H9 (cell line): ENCODE measurements at regions not wholly inside any gene's neighbourhood (a gene's known extent, or its start where the extent isn't known, plus 50 kb on each side); places are given as distances from the start of the nearest gene placed in this dataset.

Source experiments
- DNase-seq: peaks from one replicate; pipeline ENCODE4 v3.0.0-alpha.2; 2017
- H2AFZ ChIP-seq: one replicate; pipeline ENCODE4 v1.6.1; 2013; ENCODE audit warnings: mild to moderate bottlenecking, low read length, control low read depth, moderate library complexity
- H2AK5ac ChIP-seq: 2 replicates; pipeline ENCODE4 v1.6.1; 2013; ENCODE audit warnings: low read length, control low read depth, mixed read lengths; ENCODE audit not compliant: insufficient read length
- H2BK120ac ChIP-seq: one replicate; pipeline ENCODE4 v1.6.1; 2013; ENCODE audit warnings: low read depth, mild to moderate bottlenecking, low read length, control low read depth, inconsistent platforms; ENCODE audit not compliant: poor library complexity, severe bottlenecking
- H2BK12ac ChIP-seq: 2 replicates; pipeline ENCODE4 v1.6.1; 2013; ENCODE audit warnings: low read length, control low read depth, mixed read lengths, low read depth; ENCODE audit not compliant: insufficient read length
- H2BK15ac ChIP-seq: 2 replicates; pipeline ENCODE4 v1.6.1; 2013; ENCODE audit warnings: low read depth, low read length, control low read depth
- H2BK20ac ChIP-seq: one replicate; pipeline ENCODE4 v1.6.1; 2013; ENCODE audit warnings: low read depth, mild to moderate bottlenecking, low read length, control low read depth, inconsistent platforms; ENCODE audit not compliant: poor library complexity, severe bottlenecking
- H2BK5ac ChIP-seq: 2 replicates; pipeline ENCODE4 v1.6.1; 2013; ENCODE audit warnings: low read length, control low read depth, mixed read lengths; ENCODE audit not compliant: insufficient read length
- H3K14ac ChIP-seq: 2 replicates; pipeline ENCODE4 v1.6.1; 2013; ENCODE audit warnings: low read length, control low read depth; ENCODE audit not compliant: insufficient read depth
- H3K18ac ChIP-seq: 2 replicates; pipeline ENCODE4 v1.6.1; 2013; ENCODE audit warnings: low read depth, mild to moderate bottlenecking, mixed read lengths, low read length, control low read depth; ENCODE audit not compliant: insufficient read length
- H3K23ac ChIP-seq: 2 replicates; pipeline ENCODE4 v1.6.1; 2013; ENCODE audit warnings: low read length, control low read depth, mixed read lengths, low read depth; ENCODE audit not compliant: insufficient read length
- H3K23me2 ChIP-seq: 2 replicates; pipeline ENCODE4 v1.6.1; 2013; ENCODE audit warnings: low read depth, mild to moderate bottlenecking, mixed read lengths, low read length, control low read depth; ENCODE audit not compliant: insufficient read length, poor library complexity, severe bottlenecking
- H3K27ac ChIP-seq: 2 replicates; pipeline ENCODE4 v1.5.1; 2013; ENCODE audit warnings: low read length, control low read depth, mixed read lengths, low read depth; ENCODE audit not compliant: insufficient read length
- H3K27me3 ChIP-seq: 2 replicates; pipeline ENCODE4 v1.6.1; 2013; ENCODE audit warnings: low read length, control low read depth, inconsistent platforms; ENCODE audit not compliant: insufficient read depth
- H3K4ac ChIP-seq: 2 replicates; pipeline ENCODE4 v1.6.1; 2013; ENCODE audit warnings: low read depth, mild to moderate bottlenecking, control low read depth, inconsistent platforms, low read length, moderate library complexity
- H3K4me1 ChIP-seq: 2 replicates; pipeline ENCODE4 v1.6.1; 2013; ENCODE audit warnings: low read length, control low read depth, inconsistent platforms; ENCODE audit not compliant: insufficient read depth
- H3K4me2 ChIP-seq: 2 replicates; pipeline ENCODE4 v1.6.1; 2013; ENCODE audit warnings: low read length, control low read depth, mixed read lengths; ENCODE audit not compliant: insufficient read length, insufficient read depth
- H3K56ac ChIP-seq: 2 replicates; pipeline ENCODE4 v1.6.1; 2013; ENCODE audit warnings: low read depth, mild to moderate bottlenecking, mixed read lengths, low read length, control low read depth; ENCODE audit not compliant: insufficient read length
- H3K79me1 ChIP-seq: 2 replicates; pipeline ENCODE4 v1.6.1; 2013; ENCODE audit warnings: low read depth, mild to moderate bottlenecking, moderate library complexity, low read length, control low read depth, inconsistent platforms; ENCODE audit not compliant: insufficient read depth, poor library complexity, severe bottlenecking
- H3K79me2 ChIP-seq: 2 replicates; pipeline ENCODE4 v1.6.1; 2013; ENCODE audit warnings: low read length, control low read depth, inconsistent platforms; ENCODE audit not compliant: insufficient read depth
- H3K9ac ChIP-seq: 2 replicates; pipeline ENCODE4 v1.6.1; 2013; ENCODE audit warnings: low read length, control low read depth, mixed read lengths; ENCODE audit not compliant: insufficient read length; ENCODE audit errors: extremely low read depth
- H3K9me3 ChIP-seq: one replicate; pipeline ENCODE4 v1.6.1; 2013; ENCODE audit warnings: low read depth, low read length, inconsistent platforms; ENCODE audit not compliant: control insufficient read depth
- H3T11ph ChIP-seq: one replicate; pipeline ENCODE4 v1.6.1; 2013; ENCODE audit warnings: mild to moderate bottlenecking, low read length, control low read depth, inconsistent platforms
- H4K20me1 ChIP-seq: one replicate; pipeline ENCODE4 v1.6.1; 2013; ENCODE audit not compliant: control insufficient read depth, insufficient read length, insufficient read depth
- H4K5ac ChIP-seq: 2 replicates; pipeline ENCODE4 v1.6.1; 2013; ENCODE audit warnings: low read depth, mild to moderate bottlenecking, mixed read lengths, low read length, control low read depth; ENCODE audit not compliant: insufficient read length
- H4K8ac ChIP-seq: replicated peaks from 2 replicates; pipeline ENCODE4 v1.6.1; 2013; ENCODE audit warnings: low read length, control low read depth, mixed read lengths, low read depth; ENCODE audit not compliant: insufficient read length
- H4K91ac ChIP-seq: 2 replicates; pipeline ENCODE4 v1.6.1; 2013; ENCODE audit warnings: low read depth, mild to moderate bottlenecking, moderate library complexity, mixed read lengths, low read length, control low read depth; ENCODE audit not compliant: insufficient read length
- H3K27ac Mint-ChIP-seq, 3 experiments: 2 replicates in 2 of 3; 3 replicates in 1 of 3; pipeline ENCODE4 v1.8.0; 2020 to 2021; ENCODE audit warnings: mixed read lengths in 3 of 3, mild to moderate bottlenecking in 1 of 3, moderate library complexity in 1 of 3
- H3K27me3 Mint-ChIP-seq: 2 replicates; pipeline ENCODE4 v1.8.0; 2021; ENCODE audit warnings: low read depth, mild to moderate bottlenecking, moderate library complexity, mixed read lengths
- H3K36me3 Mint-ChIP-seq, 3 experiments: 2 replicates in 2 of 3; 3 replicates in 1 of 3; pipeline ENCODE4 v1.8.0; 2020 to 2021; ENCODE audit warnings: low read depth in 3 of 3, mixed read lengths in 3 of 3; ENCODE audit not compliant: insufficient read depth in 1 of 3
- H3K4me1 Mint-ChIP-seq, 2 experiments: 2 replicates each; pipeline ENCODE4 v1.8.0; 2020; ENCODE audit warnings: mixed read lengths in 2 of 2
- H3K4me3 Mint-ChIP-seq, 2 experiments: 2 replicates in 1 of 2; 3 replicates in 1 of 2; pipeline ENCODE4 v1.8.0; 2020 to 2021; ENCODE audit warnings: mild to moderate bottlenecking in 2 of 2, mixed read lengths in 2 of 2, moderate library complexity in 1 of 2
- H3K9me3 Mint-ChIP-seq, 2 experiments: 2 replicates in 1 of 2; 3 replicates in 1 of 2; pipeline ENCODE4 v1.8.0; 2020; ENCODE audit warnings: mild to moderate bottlenecking in 2 of 2, mixed read lengths in 2 of 2, moderate library complexity in 1 of 2
- CTCF ChIP-seq: fragments of 200-600 bp; sonication (generic); conservative IDR thresholded peaks from 3 replicates; pipeline ENCODE4 v1.8.0; 2021; ENCODE audit warnings: antibody characterized with exemption, mild to moderate bottlenecking
- WGBS: extraction: QIAGEN DNeasy Blood & Tissue Kit; methylation state at CpG from one replicate; pipeline ENCODE4 v1.1.7; 2013; ENCODE audit warnings: missing lambda C conversion rate, low lambda C conversion rate, mixed read lengths; ENCODE audit not compliant: insufficient read length; ENCODE audit errors: extremely low coverage; 5-methylcytosine and 5-hydroxymethylcytosine counted together

- Mint-ChIP-seq H3K4me1 (peaks cover 41 to 52% of the 10 kb centered on the region in 2 experiments), H3K36me3 (no peaks in the 10 kb centered on the region), H3K27ac (no peak overlapping the region), H3K9me3 (no peaks in the 10 kb centered on the region), H3K27me3 (no peaks in the 10 kb centered on the region), H3K4me3 (no peak overlapping the region)
- Histone ChIP-seq H2BK120ac (no peak overlapping the region), H2AFZ (no peak overlapping the region), H3K4me2 (no peak overlapping the region), H3K56ac (no peak overlapping the region), H3K9me3 (no peaks in the 10 kb centered on the region), H3K4ac (no peak overlapping the region), H2AK5ac (no peak overlapping the region), H2BK15ac (no peak overlapping the region), H3K27me3 (no peaks in the 10 kb centered on the region), H4K20me1 (no peaks in the 10 kb centered on the region), H3K18ac (no peak overlapping the region), H3K23ac (no peak overlapping the region), H3K23me2 (peaks cover 3% of the 10 kb centered on the region), H3T11ph (no peak overlapping the region), H3K27ac (no peak overlapping the region), H2BK20ac (no peak overlapping the region), H3K79me1 (no peaks in the 10 kb centered on the region), H3K14ac (no peak overlapping the region), H2BK12ac (no peak overlapping the region), H3K9ac (no peak overlapping the region), H4K5ac (no peak overlapping the region), H3K79me2 (no peaks in the 10 kb centered on the region), H2BK5ac (no peak overlapping the region), H4K8ac (no peak overlapping the region), H3K4me1 (peaks cover 19% of the 10 kb centered on the region; the same call in 1 of the 2 replicates), H4K91ac (no peak overlapping the region)
- no CpG with 5 or more reads among the region's 7 CpGs for WGBS
- DNase-seq = no peak
- TF ChIP-seq CTCF = no peak
Measured at GRCh38 chr10:3497581-3497980, 287.4 kb downstream of the KLF6 start.
